Transverse colon (tissue), 3 donors: ENCODE measurements at regions not wholly inside any gene's neighbourhood (a gene's known extent, or its start where the extent isn't known, plus 50 kb on each side); places are given as distances from the start of the nearest gene placed in this dataset.

Experiments
- CTCF ChIP-seq, 5 experiments: fragments of 200-600 bp in 3 of 5; fragments of 450-650 bp in 2 of 5; sonication (generic) in 3 of 5; IDR thresholded peaks; 1 replicate in 2 of 5; 2 replicates in 3 of 5; pipeline ENCODE4 v1.5.1; 2016 to 2017; ENCODE audit warnings: antibody characterized with exemption in 5 of 5, inconsistent platforms in 3 of 5, mild to moderate bottlenecking in 2 of 5, moderate library complexity in 1 of 5
- EP300 ChIP-seq: sonication (generic); formaldehyde crosslinking; IDR thresholded peaks from one replicate; pipeline ENCODE4 v1.6.1; 2017; ENCODE audit warnings: antibody characterized with exemption, low read depth

GRCh38 chr12:9333161-9333560, 125.0 kb upstream of the PZP start:
- TF ChIP-seq CTCF (IDR thresholded peaks at IDR 0.05) (no peak), EP300 (no peak)
